Mucosa of stomach (tissue), 1 donor: ENCODE measurements at regions not wholly inside any gene's neighbourhood (a gene's known extent, or its start where the extent isn't known, plus 50 kb on each side); places are given as distances from the start of the nearest gene placed in this dataset.

Experiments used
- H3K27me3 ChIP-seq: one replicate; pipeline ENCODE4 v1.7.0; 2013; ENCODE audit warnings: mild to moderate bottlenecking, low read length; ENCODE audit not compliant: control insufficient read depth, insufficient read depth
- H3K36me3 ChIP-seq: one replicate; pipeline ENCODE4 v1.7.0; 2013; ENCODE audit warnings: low read length; ENCODE audit not compliant: control insufficient read depth, insufficient read depth
- H3K4me1 ChIP-seq: one replicate; pipeline ENCODE4 v1.7.0; 2013; ENCODE audit warnings: mild to moderate bottlenecking, low read length; ENCODE audit not compliant: control insufficient read depth, insufficient read depth
- H3K4me3 ChIP-seq: one replicate; pipeline ENCODE4 v1.7.0; 2013; ENCODE audit warnings: low read length
- H3K9ac ChIP-seq: one replicate; pipeline ENCODE4 v1.7.0; 2013; ENCODE audit warnings: mild to moderate bottlenecking, low read length, moderate library complexity
- H3K9me3 ChIP-seq: one replicate; pipeline ENCODE4 v1.7.0; 2013; ENCODE audit warnings: mild to moderate bottlenecking, low read length, moderate library complexity; ENCODE audit not compliant: control insufficient read depth
- donor health status: Pancreatic carcinoma.

DNA sequence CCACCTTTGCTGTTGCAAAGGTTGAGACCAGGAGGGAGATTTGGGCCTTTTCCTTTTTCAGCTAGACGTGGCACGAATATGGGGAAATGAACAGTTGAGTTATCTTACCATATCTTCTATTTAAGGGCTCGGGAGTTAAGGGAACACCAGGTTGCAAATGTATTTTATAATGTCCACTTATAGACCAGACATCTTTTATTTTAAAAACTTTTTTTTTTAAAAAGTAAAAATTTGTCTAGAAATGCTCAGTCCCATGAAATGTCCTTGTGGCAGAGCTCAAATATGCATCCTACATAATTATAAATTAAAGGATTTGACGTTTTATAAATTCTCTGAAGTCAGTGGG, 103.6 kb upstream of the VEPH1 start:
- Histone ChIP-seq H3K9ac (no peak overlapping the region), H3K36me3 (no peaks in the 10 kb centered on the region), H3K4me3 (no peak overlapping the region), H3K9me3 (no peaks in the 10 kb centered on the region), H3K27me3 (no peaks in the 10 kb centered on the region), H3K4me1 (no peaks in the 10 kb centered on the region)

DNA sequence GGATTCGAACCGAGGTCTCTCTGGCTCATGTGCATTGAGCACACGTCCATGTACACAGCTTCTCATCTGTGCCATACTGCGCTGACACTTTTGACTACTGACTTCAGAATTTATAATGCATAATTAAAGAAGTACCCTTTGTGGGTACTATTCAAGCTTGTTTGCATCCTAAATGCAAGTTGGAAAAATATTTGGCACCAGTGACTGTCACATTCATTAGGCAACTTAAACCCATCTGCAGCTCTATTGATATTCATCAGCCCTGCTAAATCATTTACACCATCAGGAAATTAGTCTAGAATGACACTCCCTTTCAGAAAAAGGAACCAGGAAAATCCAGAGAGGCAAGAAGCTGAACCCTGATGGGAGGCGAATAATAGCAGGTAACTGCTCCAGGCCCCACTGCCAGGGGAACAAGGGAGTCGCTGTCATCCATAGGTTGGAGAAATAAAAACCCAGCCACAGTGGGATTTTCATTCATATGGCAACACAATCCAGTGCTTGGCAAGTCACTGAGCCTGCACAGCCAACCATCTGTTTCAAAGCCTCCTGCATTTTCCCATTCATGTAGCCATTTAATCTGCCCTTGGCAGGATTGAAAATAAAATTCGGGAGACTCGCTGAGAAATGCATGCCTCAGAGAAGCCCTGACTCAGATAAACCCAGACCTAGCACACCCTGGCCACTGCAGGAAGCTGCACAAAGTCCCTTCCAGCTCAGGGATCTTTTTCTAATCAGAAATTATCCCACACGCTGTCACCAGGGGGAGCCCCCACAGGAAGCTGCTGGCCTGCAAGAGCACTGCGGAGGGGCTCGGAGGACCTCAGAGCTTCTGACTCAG, 103.0 kb upstream of the VEPH1 start:
- Histone ChIP-seq H3K9me3 (no peaks in the 10 kb centered on the region), H3K4me3 (no peak overlapping the region), H3K9ac (no peak overlapping the region), H3K36me3 (no peaks in the 10 kb centered on the region), H3K4me1 (no peaks in the 10 kb centered on the region), H3K27me3 (no peaks in the 10 kb centered on the region)

DNA sequence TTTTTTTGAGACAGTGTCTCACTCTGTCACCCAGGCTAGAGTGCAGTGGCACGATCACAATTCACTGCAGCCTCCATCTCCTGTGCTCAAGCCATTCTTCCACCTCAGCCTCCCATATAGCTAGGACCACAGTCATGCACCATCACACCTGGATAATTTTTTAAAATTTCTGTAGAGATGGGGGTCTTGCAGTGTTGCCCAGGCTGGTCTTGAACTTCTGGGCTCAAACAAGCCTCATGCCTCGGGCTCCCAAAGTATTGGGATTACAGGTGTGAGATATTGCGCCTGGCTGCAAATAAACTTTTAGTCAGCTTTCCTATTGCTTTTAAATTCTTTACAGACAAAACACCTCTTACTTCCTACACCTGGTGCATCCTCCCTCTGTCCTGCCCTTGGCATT, 102.1 kb upstream of the VEPH1 start:
- H3K27me3 ChIP-seq = no peaks in the 10 kb centered on the region
- no peaks in the 10 kb centered on the region for H3K9me3 ChIP-seq
- H3K4me1 ChIP-seq = no peaks in the 10 kb centered on the region
- H3K4me3 ChIP-seq = no peak overlapping the region
- H3K9ac ChIP-seq = no peak overlapping the region
- no peaks in the 10 kb centered on the region for H3K36me3 ChIP-seq

DNA sequence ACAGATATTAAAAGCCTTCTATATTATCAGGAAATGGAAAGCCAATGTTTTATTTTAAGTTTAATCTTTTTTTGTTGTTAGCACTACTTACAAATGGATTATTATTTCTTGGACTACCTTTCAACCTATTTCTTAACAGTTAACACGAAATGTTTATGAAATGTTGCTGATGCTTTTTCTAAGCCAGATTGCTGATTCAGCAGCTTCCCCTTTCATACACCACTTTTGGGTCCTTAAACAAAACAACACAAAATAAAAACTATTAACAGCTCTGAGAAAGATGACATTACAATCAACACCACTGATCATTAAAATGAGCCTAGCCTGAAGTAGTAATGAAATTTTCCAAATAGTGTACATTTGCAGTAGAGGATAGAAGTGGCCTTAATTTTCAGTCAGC, 99.2 kb upstream of the VEPH1 start:
- no peaks in the 10 kb centered on the region for H3K4me1 ChIP-seq
- H3K36me3 ChIP-seq = no peaks in the 10 kb centered on the region
- no peaks in the 10 kb centered on the region for H3K9me3 ChIP-seq
- no peak overlapping the region for H3K4me3 ChIP-seq
- no peaks in the 10 kb centered on the region for H3K27me3 ChIP-seq
- H3K9ac ChIP-seq = no peak overlapping the region

DNA sequence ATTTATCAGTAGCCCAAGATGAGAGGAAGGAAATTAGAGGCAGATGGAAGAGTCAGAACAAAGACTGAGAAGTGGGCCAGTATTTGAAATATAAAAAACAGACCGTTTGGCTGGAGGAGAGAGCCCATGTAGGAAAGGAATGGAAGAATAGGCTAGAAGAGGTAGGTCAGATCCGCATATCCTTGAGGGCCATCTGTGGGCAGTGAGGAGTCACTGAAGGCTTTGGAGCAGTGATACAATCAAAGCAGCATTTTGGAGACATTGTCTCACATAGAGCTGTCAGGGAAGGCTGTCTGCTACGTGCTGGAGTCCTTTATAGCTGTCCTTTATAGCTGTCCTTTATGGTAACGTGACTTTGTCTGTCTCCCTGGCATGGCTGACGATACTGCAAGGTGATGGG, 92.0 kb upstream of the VEPH1 start:
- Histone ChIP-seq H3K4me3 (no peak overlapping the region), H3K27me3 (no peaks in the 10 kb centered on the region), H3K36me3 (no peaks in the 10 kb centered on the region), H3K4me1 (no peaks in the 10 kb centered on the region), H3K9ac (no peak overlapping the region), H3K9me3 (no peaks in the 10 kb centered on the region)

DNA sequence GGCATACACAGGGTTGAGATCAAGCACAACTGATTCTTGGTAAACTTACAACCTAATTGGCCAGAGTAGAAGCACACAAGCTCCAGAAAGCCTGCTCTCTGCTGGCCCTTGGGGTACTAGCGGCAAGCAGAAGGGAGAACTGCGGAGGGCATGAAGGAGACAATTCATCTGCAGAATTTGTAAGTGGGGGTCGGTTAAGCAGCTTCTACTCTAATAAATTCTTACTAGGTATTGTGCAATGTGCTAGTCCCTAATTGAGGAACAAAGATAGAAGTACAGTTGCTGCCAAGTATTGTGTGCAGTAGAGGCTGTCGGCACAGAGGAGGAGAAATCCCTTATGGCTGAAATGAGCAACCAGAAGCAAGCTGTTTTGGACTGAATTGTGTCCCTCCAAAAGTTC, 91.2 kb upstream of the VEPH1 start:
- H3K27me3 ChIP-seq = no peaks in the 10 kb centered on the region
- H3K4me3 ChIP-seq = no peak overlapping the region
- H3K4me1 ChIP-seq = no peaks in the 10 kb centered on the region
- no peak overlapping the region for H3K9ac ChIP-seq
- H3K9me3 ChIP-seq = no peaks in the 10 kb centered on the region
- H3K36me3 ChIP-seq = no peaks in the 10 kb centered on the region

DNA sequence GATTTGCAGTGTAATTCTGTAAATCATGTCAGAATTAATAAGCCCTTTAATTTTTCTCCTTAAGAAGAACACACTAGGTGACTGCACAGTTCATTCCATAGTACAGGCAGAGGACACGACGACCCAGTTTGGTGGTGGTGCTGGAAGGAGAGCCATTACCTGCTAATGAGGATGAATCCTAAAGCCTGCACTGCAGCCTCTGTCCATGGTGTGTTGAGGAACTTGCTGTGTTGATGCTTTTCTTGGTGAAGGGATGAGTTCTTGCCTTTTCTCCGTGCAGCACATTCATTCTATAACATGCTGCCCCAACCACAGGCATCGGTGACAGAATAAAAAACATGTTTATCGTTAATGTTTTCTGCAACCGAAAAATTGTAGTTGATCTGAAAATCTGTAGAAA, 89.6 kb upstream of the VEPH1 start:
- Histone ChIP-seq H3K9me3 (no peaks in the 10 kb centered on the region), H3K4me1 (no peaks in the 10 kb centered on the region), H3K4me3 (no peak overlapping the region), H3K36me3 (no peaks in the 10 kb centered on the region), H3K27me3 (no peaks in the 10 kb centered on the region), H3K9ac (no peak overlapping the region)

DNA sequence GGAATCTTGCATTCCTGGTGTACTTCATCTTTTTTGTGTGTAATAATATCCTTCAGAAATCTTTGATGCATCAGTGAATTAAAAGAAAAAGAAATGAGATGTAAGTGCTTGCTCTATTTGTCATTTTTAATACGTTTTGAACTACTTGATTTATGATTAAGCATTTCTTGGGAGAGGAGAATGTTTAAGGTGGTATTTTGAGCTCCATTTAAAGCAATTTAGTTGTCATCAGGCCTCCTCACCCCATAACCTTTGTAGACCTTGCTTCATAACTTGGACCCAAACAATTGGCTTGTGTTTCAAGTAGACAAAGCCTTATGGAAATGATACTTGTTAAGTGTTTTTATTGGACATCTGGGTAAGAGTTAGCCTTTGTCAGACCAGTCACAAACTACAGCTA, 87.1 kb upstream of the VEPH1 start:
- Histone ChIP-seq H3K4me3 (no peak overlapping the region), H3K4me1 (no peaks in the 10 kb centered on the region), H3K9me3 (no peaks in the 10 kb centered on the region), H3K9ac (no peak overlapping the region), H3K27me3 (no peaks in the 10 kb centered on the region), H3K36me3 (no peaks in the 10 kb centered on the region)

DNA sequence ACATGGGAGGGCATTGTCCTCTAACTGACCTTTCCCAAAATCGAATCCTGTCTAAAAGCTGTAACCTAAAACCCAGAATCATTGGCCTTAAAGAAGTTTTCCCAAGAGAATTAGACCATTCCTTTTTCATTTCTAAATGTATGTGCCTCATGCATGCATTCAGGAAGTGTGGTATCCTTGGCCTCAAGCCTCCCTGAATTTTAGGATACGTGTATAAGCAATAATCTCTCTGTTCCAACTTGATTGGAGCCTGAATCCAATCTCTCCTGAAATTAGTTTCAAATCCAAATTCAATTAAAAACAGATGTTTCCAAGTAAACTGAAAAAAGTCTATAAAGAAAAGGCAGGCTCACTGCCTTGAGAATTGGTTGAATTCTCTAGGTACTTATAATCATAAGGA, 86.0 kb upstream of the VEPH1 start:
- Histone ChIP-seq H3K27me3 (no peaks in the 10 kb centered on the region), H3K4me3 (no peak overlapping the region), H3K36me3 (no peaks in the 10 kb centered on the region), H3K9ac (no peak overlapping the region), H3K4me1 (no peaks in the 10 kb centered on the region), H3K9me3 (no peaks in the 10 kb centered on the region)

DNA sequence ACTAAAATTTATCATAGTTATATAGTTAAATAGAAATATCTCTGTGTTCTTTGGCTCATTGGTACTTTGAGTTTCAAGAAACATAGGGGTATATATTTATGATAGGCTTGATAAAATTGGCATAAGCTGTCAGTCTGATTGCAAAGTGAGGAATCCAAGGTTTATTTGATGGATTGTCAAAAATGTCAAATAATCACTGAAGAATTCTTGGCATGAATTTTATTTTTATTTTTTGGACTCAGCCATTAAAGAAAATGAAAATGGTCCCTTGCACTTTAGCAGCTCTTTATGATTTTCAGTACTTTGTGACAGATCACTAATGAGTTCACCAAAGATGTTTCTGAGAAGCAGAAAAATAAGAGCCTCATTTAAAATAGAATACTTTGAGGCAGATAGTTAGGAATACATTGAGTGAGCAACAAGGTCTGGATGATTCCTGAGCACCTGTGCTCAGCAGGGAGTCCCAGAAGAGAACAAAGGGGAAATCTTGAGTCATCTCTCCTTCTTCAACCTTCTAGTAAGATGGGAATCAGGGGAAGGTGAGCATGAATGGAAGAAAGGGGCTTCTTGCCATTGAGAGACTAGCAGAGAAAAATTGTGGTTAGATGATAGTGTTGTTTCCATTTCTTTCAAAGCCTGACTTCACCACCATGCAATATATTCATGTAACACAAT, 85.3 kb upstream of the VEPH1 start:
- no peak overlapping the region for H3K4me3 ChIP-seq
- H3K9me3 ChIP-seq = no peaks in the 10 kb centered on the region
- no peak overlapping the region for H3K9ac ChIP-seq
- no peaks in the 10 kb centered on the region for H3K4me1 ChIP-seq
- no peaks in the 10 kb centered on the region for H3K36me3 ChIP-seq
- H3K27me3 ChIP-seq = no peaks in the 10 kb centered on the region

DNA sequence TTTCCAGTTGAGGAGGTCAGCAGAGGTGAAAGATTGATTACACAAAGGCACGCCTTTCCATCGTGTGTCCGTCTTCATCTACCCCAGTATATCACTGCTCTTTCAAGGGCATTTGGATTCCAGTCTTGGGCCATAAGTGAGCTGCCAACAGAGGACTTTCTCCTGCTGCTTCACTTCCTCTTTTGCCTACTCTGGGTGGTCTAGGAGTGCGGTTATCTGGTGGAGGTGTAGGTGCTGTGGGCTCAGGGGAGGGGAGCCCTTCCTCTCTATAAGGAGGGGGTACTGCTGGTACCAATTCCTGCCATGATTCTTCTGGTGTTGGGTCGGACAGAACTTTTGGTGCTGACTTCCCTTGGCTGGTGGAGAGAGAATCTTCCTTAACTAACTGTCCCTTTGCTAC, 83.1 kb upstream of the VEPH1 start:
- no peaks in the 10 kb centered on the region for H3K9me3 ChIP-seq
- peaks cover 15% of the 10 kb centered on the region for H3K4me1 ChIP-seq
- H3K4me3 ChIP-seq = no peak overlapping the region
- no peaks in the 10 kb centered on the region for H3K27me3 ChIP-seq
- no peaks in the 10 kb centered on the region for H3K36me3 ChIP-seq
- no peak overlapping the region for H3K9ac ChIP-seq

DNA sequence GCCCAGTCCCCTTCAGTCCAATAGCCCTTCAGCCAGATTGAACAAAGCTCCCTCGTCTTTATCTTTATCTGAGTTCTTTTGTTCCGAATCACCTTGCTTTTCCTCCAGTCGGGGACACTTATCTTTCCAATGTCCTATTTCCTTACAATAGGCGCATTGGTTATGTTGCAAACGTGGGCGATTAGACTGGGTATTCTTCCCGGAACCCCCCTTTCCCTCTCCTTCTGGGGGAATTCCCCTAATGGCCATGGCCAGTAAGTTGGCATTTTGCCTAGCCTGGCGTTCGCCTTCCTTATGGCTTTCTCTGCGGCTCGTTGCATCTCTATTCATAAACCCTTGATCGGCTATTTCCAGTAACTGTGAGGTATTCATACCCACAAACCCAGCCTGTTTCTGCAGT, 82.2 kb upstream of the VEPH1 start:
- H3K4me1 ChIP-seq = peaks cover 18% of the 10 kb centered on the region
- no peaks in the 10 kb centered on the region for H3K36me3 ChIP-seq
- H3K27me3 ChIP-seq = no peaks in the 10 kb centered on the region

More for the DNA sequence above, 82.2 kb upstream of the VEPH1 start:
- Histone ChIP-seq H3K4me3 (no peak overlapping the region), H3K9ac (no peak overlapping the region), H3K9me3 (no peaks in the 10 kb centered on the region)
